ENCODE measurements at regions not wholly inside any gene's neighbourhood (a gene's known extent, or its start where the extent isn't known, plus 50 kb on each side); places are given as distances from the start of the nearest gene placed in this dataset.

- Histone ChIP-seq H3K4me3 (ENCODE audit: low read length, poor library complexity, severe bottlenecking) (no peak overlapping the region), H3K79me2 (ENCODE audit: insufficient read depth, low read length) (no peaks in the 10 kb centered on the region), H3K36me3 (ENCODE audit: insufficient read depth, low read length) (no peaks in the 10 kb centered on the region), H3K4me2 (ENCODE audit: low read depth, low read length, poor library complexity, severe bottlenecking) (no peak overlapping the region), H3K4me1 (ENCODE audit: insufficient read depth, low read length, poor library complexity, severe bottlenecking) (no peaks in the 10 kb centered on the region), H4K20me1 (ENCODE audit: insufficient read depth, low read length, poor library complexity, severe bottlenecking) (no peaks in the 10 kb centered on the region), H3K27me3 (ENCODE audit: insufficient read depth, low read length, poor library complexity, severe bottlenecking) (no peaks in the 10 kb centered on the region), H3K9me3 (ENCODE audit: insufficient read depth, low read depth, low read length) (no peaks in the 10 kb centered on the region), H3K9me2 (replicated peaks; ENCODE audit: low read depth, low read length) (no peaks in the 10 kb centered on the region), H3K9ac (ENCODE audit: low read depth, low read length, poor library complexity, severe bottlenecking) (no peak overlapping the region), H3F3A (ENCODE audit: low read depth) (no peaks in the 10 kb centered on the region), H2AFZ (ENCODE audit: low read length) (no peak overlapping the region)
- no peak for TF ChIP-seq EZH2phosphoT487 (IDR thresholded peaks at IDR 0.05; ENCODE audit: borderline replicate concordance)
- TF ChIP-seq, protein P1, sequence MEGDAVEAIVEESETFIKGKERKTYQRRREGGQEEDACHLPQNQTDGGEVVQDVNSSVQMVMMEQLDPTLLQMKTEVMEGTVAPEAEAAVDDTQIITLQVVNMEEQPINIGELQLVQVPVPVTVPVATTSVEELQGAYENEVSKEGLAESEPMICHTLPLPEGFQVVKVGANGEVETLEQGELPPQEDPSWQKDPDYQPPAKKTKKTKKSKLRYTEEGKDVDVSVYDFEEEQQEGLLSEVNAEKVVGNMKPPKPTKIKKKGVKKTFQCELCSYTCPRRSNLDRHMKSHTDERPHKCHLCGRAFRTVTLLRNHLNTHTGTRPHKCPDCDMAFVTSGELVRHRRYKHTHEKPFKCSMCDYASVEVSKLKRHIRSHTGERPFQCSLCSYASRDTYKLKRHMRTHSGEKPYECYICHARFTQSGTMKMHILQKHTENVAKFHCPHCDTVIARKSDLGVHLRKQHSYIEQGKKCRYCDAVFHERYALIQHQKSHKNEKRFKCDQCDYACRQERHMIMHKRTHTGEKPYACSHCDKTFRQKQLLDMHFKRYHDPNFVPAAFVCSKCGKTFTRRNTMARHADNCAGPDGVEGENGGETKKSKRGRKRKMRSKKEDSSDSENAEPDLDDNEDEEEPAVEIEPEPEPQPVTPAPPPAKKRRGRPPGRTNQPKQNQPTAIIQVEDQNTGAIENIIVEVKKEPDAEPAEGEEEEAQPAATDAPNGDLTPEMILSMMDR (conservative IDR thresholded peaks at IDR 0.05; ENCODE audit: low read length), result no peak
Observed at GRCh38 chr11:15667127-15667725, 552.5 kb downstream of the INSC start.

GRCh38 chr11:15668718-15669117, 554.0 kb downstream of the INSC start:
- Histone ChIP-seq H3K4me2 (ENCODE audit: low read depth, low read length, poor library complexity, severe bottlenecking) (no peak overlapping the region), H3K4me1 (ENCODE audit: insufficient read depth, low read length, poor library complexity, severe bottlenecking) (no peaks in the 10 kb centered on the region), H3K4me3 (ENCODE audit: low read length, poor library complexity, severe bottlenecking) (no peak overlapping the region), H3K36me3 (ENCODE audit: insufficient read depth, low read length) (no peaks in the 10 kb centered on the region), H3K9ac (ENCODE audit: low read depth, low read length, poor library complexity, severe bottlenecking) (no peak overlapping the region), H2AFZ (ENCODE audit: low read length) (no peak overlapping the region), H3K9me2 (replicated peaks; ENCODE audit: low read depth, low read length) (no peaks in the 10 kb centered on the region), H3F3A (ENCODE audit: low read depth) (no peaks in the 10 kb centered on the region), H3K27me3 (ENCODE audit: insufficient read depth, low read length, poor library complexity, severe bottlenecking) (no peaks in the 10 kb centered on the region), H4K20me1 (ENCODE audit: insufficient read depth, low read length, poor library complexity, severe bottlenecking) (no peaks in the 10 kb centered on the region), H3K9me3 (ENCODE audit: insufficient read depth, low read depth, low read length) (no peaks in the 10 kb centered on the region), H3K79me2 (ENCODE audit: insufficient read depth, low read length) (no peaks in the 10 kb centered on the region)
- no peak for TF ChIP-seq EZH2phosphoT487 (IDR thresholded peaks at IDR 0.05; ENCODE audit: borderline replicate concordance)
- TF ChIP-seq, protein P1 (conservative IDR thresholded peaks at IDR 0.05; ENCODE audit: low read length), result no peak

DNA sequence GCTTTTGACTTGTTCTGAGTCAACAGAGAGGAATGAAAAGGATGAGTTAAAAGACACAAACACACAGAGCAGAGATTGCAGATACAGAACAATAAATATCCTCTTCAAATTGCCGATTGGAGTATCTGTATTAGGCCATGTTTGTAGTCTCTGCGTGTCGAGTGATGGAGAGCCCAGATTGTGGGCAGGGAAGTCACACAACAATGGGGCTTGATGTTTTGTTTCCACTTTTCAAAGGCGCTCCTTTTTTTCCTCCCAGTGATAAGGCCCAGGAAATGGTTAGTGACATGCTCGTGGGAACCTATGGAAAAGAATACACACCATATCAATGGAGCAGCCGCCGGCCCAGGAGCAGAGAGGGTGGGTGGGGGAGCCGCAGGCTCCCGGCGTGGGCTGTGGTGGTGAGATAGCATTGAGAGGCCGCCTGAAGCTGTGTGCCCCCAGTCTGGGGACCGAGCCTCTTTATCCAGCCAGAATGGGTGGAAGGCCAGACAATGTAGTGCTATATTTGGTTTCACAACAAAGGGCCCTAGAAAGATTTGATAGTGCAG, 555.9 kb downstream of the INSC start:
- Histone ChIP-seq H2AFZ (ENCODE audit: low read length) (no peak overlapping the region), H3K9me3 (ENCODE audit: insufficient read depth, low read depth, low read length) (no peaks in the 10 kb centered on the region), H3K4me3 (ENCODE audit: low read length, poor library complexity, severe bottlenecking) (no peak overlapping the region), H3K9ac (ENCODE audit: low read depth, low read length, poor library complexity, severe bottlenecking) (no peak overlapping the region), H3K4me2 (ENCODE audit: low read depth, low read length, poor library complexity, severe bottlenecking) (no peak overlapping the region), H3K36me3 (ENCODE audit: insufficient read depth, low read length) (no peaks in the 10 kb centered on the region), H3F3A (ENCODE audit: low read depth) (no peaks in the 10 kb centered on the region), H3K4me1 (ENCODE audit: insufficient read depth, low read length, poor library complexity, severe bottlenecking) (no peaks in the 10 kb centered on the region), H3K79me2 (ENCODE audit: insufficient read depth, low read length) (no peaks in the 10 kb centered on the region), H4K20me1 (ENCODE audit: insufficient read depth, low read length, poor library complexity, severe bottlenecking) (no peaks in the 10 kb centered on the region), H3K9me2 (replicated peaks; ENCODE audit: low read depth, low read length) (no peaks in the 10 kb centered on the region), H3K27me3 (ENCODE audit: insufficient read depth, low read length, poor library complexity, severe bottlenecking) (no peaks in the 10 kb centered on the region)
- TF ChIP-seq, protein P1 (conservative IDR thresholded peaks at IDR 0.05; ENCODE audit: low read length), result no peak
- TF ChIP-seq EZH2phosphoT487 (IDR thresholded peaks at IDR 0.05; ENCODE audit: borderline replicate concordance), result no peak
